ENCODE measurements at regions not wholly inside any gene's neighbourhood (a gene's known extent, or its start where the extent isn't known, plus 50 kb on each side); places are given as distances from the start of the nearest gene placed in this dataset.

- peak; percentile 95 for TF ChIP-seq MAFG (tag; conservative IDR thresholded peaks at IDR 0.05)
- TF ChIP-seq MAFK (IDR thresholded peaks at IDR 0.05; ENCODE audit: low read length) = peak; percentile 60; the same call in 1 of the 2 replicates
- no peak for TF ChIP-seq RBM25 (IDR thresholded peaks at IDR 0.05; ENCODE audit: low read depth, low read length, severe bottlenecking)
- no peak for TF ChIP-seq ZNF398 (CRISPR knock-in tag; IDR thresholded peaks at IDR 0.05)
- TF ChIP-seq ADNP (tag; IDR thresholded peaks at IDR 0.05) = no peak
- peak; percentile 68 for TF ChIP-seq MAFF (IDR thresholded peaks at IDR 0.05; ENCODE audit: low read length)
- TF ChIP-seq BACH1 (tag; IDR thresholded peaks at IDR 0.05) = peak; percentile 85
- TF ChIP-seq ZNF316 (IDR thresholded peaks at IDR 0.05) = peak; percentile 77
These were observed 574.8 kb downstream of the JRKL start (continued) for GRCh38 chr11:96964661-96965060.

DNA sequence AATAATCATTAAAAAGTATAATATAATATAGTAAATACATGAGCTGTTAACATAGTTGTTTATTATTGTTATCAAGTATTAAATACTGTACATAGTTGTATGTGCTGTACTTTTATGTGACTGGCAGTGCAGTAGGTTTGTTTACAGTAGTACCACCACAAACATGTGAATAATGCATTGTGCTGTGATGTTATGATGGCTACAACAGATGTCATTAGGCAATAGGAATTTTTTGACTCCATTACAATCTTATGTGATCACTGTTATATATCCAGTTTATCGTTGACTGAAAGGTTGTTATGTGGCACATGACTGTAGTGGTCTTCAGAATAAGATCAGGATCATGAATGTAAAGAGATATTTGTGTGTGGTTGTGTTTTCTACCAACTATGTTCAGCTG lies 577.8 kb downstream of the JRKL start:
- H3K4me3 ChIP-seq = no peak overlapping the region
- DNase-seq (ENCODE audit: extremely low read depth in 1 of 4, low spot score in 3 of 4) (no peak), FAIRE-seq (no peak), ATAC-seq (no peak)
- intact Hi-C loops (cut with micrococcal nuclease) (no loop called here), in situ Hi-C loops (cut with MboI) (no loop called here)
- H3K79me2 ChIP-seq (ENCODE audit: control insufficient read depth, insufficient read depth, low read length) = no peaks in the 10 kb centered on the region
- H3K4me1 ChIP-seq (replicated peaks in 1 of 2; ENCODE audit: control insufficient read depth in 2 of 2, insufficient read depth in 2 of 2, low read length in 2 of 2) = no peaks in the 10 kb centered on the region
- no peaks in the 10 kb centered on the region for H3K27me3 ChIP-seq (ENCODE audit: control insufficient read depth in 2 of 2, insufficient read depth in 2 of 2, low read length in 2 of 2)
- H2AFZ ChIP-seq (ENCODE audit: low read depth, low read length) = no peak overlapping the region
- H3K27ac ChIP-seq (ENCODE audit: extremely low read depth, low read depth, low read length) = no peak overlapping the region
- H3K36me3 ChIP-seq (ENCODE audit: control insufficient read depth, insufficient read depth, low read length) = no peaks in the 10 kb centered on the region
- WGBS (ENCODE audit: insufficient coverage, low coverage, missing lambda C conversion rate) = 0% methylated on average over 1 of the region's 1 CpG
- CTCF ChIA-PET (ENCODE audit: low intra/inter-chr PET ratio) = no interaction called here
- H3K9me1 ChIP-seq (ENCODE audit: control insufficient read depth, insufficient read depth, low read length) = no peaks in the 10 kb centered on the region
- H3K9ac ChIP-seq (ENCODE audit: insufficient read depth in 1 of 2, low read depth in 2 of 2, low read length in 2 of 2) = no peak overlapping the region
- POLR2A ChIA-PET = no interaction called here
- no TSS peak for BruUV-seq (replicated peaks)
- H4K20me1 ChIP-seq (replicated peaks; ENCODE audit: control insufficient read depth, insufficient read depth, low read length) = no peaks in the 10 kb centered on the region
- H3K9me3 ChIP-seq (replicated peaks; ENCODE audit: control insufficient read depth, insufficient read depth, low read depth, low read length) = peaks cover 3% of the 10 kb centered on the region
- H3K4me2 ChIP-seq (ENCODE audit: insufficient read depth, low read length) = no peak overlapping the region
- TF ChIP-seq ZNF785 (CRISPR knock-in tag; IDR thresholded peaks at IDR 0.05) (no peak), RBM14 (IDR thresholded peaks at IDR 0.05; ENCODE audit: borderline replicate concordance, insufficient read depth, low read depth, low read length) (no peak), ZNF507 (tag; conservative IDR thresholded peaks at IDR 0.05) (no peak), TBL1XR1 (IDR thresholded peaks at IDR 0.05; ENCODE audit: low read length in 2 of 2) (no peak), CREB3L1 (IDR thresholded peaks at IDR 0.05; ENCODE audit: borderline replicate concordance, low read depth) (no peak), BRF2 (IDR thresholded peaks at IDR 0.05; ENCODE audit: borderline replicate concordance, insufficient read depth, insufficient read length) (no peak), NCOA4 (IDR thresholded peaks at IDR 0.05; ENCODE audit: partially characterized antibody) (no peak), FOXP4 (CRISPR knock-in tag; IDR thresholded peaks at IDR 0.05; ENCODE audit: borderline replicate concordance) (no peak), BCL6 (CRISPR knock-in tag; IDR thresholded peaks at IDR 0.05) (no peak)

All from K562 (cell line).